Esophagus squamous epithelium (tissue), 4 donors: ENCODE measurements at regions not wholly inside any gene's neighbourhood (a gene's known extent, or its start where the extent isn't known, plus 50 kb on each side); places are given as distances from the start of the nearest gene placed in this dataset.

Source experiments
- CTCF ChIP-seq, 6 experiments: fragments of 450-650 bp in 4 of 6; fragments of 200-600 bp in 2 of 6; sonication (generic) in 2 of 6; IDR thresholded peaks; one replicate each; pipeline ENCODE4 v1.5.1; 2016 to 2019; ENCODE audit warnings: antibody characterized with exemption in 6 of 6, mild to moderate bottlenecking in 4 of 6, moderate library complexity in 4 of 6
- POLR2A ChIP-seq, 4 donors: fragments of 450-650 bp; IDR thresholded peaks; one replicate each; pipeline ENCODE4 v1.6.1; 2017; ENCODE audit warnings: antibody characterized with exemption in 4 of 4, mild to moderate bottlenecking in 4 of 4, moderate library complexity in 3 of 4

GRCh38 chr20:53654932-53655624 is 61.4 kb upstream of the ZNF217 start:
- TF ChIP-seq CTCF (IDR thresholded peaks at IDR 0.05), result no peak
- TF ChIP-seq POLR2A (IDR thresholded peaks at IDR 0.05), result no peak
